CD4-positive, alpha-beta T cell treated with Interleukin-21 for 1 hour (primary cell): ENCODE measurements at regions not wholly inside any gene's neighbourhood (a gene's known extent, or its start where the extent isn't known, plus 50 kb on each side); places are given as distances from the start of the nearest gene placed in this dataset.
"Not testable (repeated sequence)": the region's sequence is repeated elsewhere in the genome, so short reads cannot be mapped to it uniquely, and the experiment has no call there.

Experiments
- DNase-seq: peaks from one replicate; pipeline ENCODE4 v3.0.0-alpha.2; 2020

GRCh38 chr2:126952216-126952615 is 53.5 kb downstream of the TEX51 start:
- DNase-seq: no peak

GRCh38 chr2:126953483-126953882 is 54.8 kb downstream of the TEX51 start:
- DNase-seq: no peak

- DNase-seq: no peak
Measured at GRCh38 chr2:126954831-126955230, 56.1 kb downstream of the TEX51 start.

DNA sequence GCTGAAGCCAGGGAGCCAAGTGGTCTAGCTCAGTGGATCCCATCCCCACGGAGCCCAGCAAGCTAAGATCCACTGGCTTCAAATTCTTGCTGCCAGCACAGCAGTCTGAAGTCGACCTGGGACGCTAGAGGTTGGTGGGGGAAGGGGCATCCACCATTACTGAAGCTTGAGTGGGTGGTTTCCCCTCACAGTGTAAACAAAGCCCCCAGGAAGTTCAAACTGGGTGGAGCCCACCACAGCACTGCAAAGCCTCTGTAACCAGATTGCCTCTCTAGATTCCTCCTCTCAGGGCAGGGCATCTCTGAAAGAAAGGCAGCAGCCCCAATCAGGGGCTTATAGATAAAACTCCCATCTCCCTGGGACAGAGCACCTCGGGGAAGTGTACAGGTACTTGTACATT is 58.1 kb downstream of the TEX51 start:
- not testable (repeated sequence) for DNase-seq

GRCh38 chr2:126963390-126963789 is 64.7 kb downstream of the TEX51 start:
- DNase-seq: no peak

- DNase-seq: no peak
Measured at GRCh38 chr2:126966601-126967000, 67.9 kb downstream of the TEX51 start.

GRCh38 chr2:126970583-126970982 is 71.9 kb downstream of the TEX51 start:
- DNase-seq: no peak

GRCh38 chr2:126971162-126971480 is 72.4 kb downstream of the TEX51 start:
- DNase-seq: no peak

- DNase-seq: peak; percentile 62
Measured at GRCh38 chr2:126971481-126972278, 73.0 kb downstream of the TEX51 start.

GRCh38 chr2:126972279-126972626 is 73.6 kb downstream of the TEX51 start:
- DNase-seq: no peak

GRCh38 chr2:126973745-126974144 is 75.1 kb downstream of the TEX51 start:
- DNase-seq: no peak

DNA sequence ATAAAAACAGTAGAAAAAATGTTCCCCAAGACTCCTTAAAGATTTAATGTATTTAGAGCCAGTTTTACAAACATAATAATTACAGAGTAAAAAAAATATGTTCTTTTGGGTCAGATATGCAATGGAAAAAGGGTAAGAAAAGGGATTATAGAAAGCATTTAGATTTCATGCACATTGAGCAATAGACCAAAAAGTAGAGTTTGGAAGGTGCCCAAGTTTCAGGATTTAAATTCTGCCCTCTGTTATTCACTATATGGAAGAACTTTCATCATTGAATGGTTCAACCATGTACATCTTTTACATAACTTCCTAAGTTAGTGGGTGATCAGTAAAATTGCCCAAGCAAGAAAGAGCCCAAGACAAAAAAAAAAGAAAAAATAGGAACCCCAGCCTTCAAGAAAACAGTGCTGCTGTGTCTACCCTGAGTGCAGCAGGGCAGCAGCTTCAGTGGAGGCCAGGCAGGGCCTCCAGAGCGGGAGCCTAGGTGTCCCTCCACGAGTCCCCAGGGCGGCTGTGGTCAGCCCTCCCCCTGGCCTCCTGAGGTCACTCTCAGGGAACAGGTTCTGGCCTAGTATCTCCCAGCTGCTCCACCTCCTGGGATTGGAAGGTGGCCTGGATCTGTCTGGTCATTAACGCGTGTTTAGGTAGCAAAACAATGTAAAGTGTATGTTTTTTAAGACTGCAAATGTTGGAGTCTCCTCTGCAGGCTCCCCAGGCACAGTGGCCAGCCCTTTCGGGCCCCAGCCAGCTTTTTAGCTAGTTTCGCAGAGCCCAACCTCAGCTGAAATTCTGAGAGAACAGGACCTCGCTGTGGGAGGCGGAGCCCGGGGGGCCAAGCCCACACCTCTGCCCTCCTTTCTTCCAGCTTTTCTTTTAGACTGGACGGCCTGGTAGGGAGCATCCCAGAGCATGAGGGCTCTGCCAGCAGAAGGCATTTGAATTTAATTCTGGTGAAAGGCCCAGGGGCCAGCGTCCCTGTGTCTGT is 77.3 kb downstream of the TEX51 start:
- no peak for DNase-seq

GRCh38 chr2:126976721-126977328 is 78.1 kb downstream of the TEX51 start:
- DNase-seq: no peak

DNA sequence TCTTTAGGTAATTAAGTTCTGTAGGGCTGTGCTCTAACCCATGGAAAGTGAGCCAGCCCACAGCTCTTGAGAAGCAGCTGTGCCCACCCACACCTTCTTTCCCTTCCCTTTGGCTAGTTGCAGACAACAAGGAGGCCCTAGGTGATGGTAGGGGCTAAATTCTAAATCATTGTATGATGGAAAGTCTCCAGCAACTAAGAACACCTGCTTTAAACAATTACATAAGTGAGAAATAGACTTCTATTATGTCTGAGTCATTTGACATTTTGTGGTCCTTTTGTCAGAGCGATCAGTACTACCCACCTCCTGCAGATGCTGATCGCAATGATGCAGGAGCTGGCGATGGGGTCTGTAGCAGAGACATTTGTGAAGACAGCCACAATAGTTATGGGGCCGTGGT is 79.6 kb downstream of the TEX51 start:
- DNase-seq: no peak

GRCh38 chr2:126979039-126980003 is 80.6 kb downstream of the TEX51 start:
- no peak for DNase-seq

DNA sequence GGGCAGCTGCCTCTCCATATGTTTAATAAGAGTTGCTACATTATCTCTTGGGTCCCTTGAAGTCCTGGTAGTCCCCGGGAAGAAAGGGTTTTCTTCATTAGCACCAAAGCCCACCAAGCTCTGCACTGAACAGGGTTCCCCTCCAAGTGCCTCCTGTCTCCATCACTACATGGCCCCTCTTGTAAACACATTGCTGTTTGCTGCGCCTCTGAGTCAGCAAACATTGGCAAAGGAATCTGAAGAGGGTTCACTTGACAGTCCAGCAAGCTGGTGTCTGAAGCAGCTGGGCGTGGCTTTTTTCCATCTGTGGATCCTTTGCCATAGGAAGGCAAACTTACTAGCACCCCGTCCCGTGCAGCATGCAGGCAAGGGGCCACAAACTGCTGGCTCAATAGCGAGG is 82.8 kb downstream of the TEX51 start:
- DNase-seq: no peak

DNA sequence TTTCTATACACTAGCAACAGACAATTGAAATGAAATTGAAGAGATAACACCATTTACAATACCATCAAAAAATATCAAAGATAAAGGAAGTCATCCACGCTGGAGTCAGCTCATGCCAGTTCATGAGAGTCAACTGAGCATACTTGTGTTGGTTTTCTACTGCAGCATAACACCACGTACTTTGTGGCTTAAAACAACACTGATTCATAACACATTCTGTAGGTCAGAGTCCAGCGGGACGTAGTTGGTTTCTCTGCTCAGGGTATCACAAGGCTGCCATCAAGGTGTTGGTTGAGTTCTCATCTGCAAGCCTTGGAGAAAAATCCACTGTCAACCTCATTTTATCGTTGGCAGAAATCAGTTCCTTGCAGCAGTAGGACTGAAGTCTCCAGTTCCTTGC is 84.2 kb downstream of the TEX51 start:
- DNase-seq: no peak

DNA sequence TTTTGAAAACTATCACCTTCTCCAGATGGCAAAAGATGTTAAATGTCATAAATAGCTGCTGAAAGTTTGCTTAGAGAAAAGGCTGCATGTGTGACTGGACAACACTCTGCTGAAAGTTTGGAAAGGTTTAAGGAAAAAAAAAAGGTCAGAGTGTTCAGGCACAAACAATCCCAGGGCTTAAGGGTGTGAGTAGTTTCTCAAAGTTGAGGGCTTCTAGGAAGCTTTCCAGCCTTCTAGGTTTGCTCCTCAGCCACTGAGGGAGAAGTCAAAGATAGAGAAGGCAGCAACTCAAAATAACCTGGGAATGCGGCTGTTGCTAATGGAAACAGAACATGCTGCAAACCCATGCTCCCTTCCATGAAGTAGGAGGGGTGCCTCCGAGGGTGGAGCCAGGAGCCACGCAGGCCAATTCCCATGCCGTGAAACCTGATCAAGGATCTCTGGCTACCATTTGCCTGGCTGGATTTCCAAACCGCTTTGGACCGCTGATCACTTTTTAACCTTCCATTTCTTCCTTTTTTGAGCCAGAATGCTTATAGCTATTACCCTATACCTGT is 88.0 kb downstream of the TEX51 start:
- no peak for DNase-seq

GRCh38 chr2:126988482-126988881 is 89.8 kb downstream of the TEX51 start:
- no peak for DNase-seq

DNA sequence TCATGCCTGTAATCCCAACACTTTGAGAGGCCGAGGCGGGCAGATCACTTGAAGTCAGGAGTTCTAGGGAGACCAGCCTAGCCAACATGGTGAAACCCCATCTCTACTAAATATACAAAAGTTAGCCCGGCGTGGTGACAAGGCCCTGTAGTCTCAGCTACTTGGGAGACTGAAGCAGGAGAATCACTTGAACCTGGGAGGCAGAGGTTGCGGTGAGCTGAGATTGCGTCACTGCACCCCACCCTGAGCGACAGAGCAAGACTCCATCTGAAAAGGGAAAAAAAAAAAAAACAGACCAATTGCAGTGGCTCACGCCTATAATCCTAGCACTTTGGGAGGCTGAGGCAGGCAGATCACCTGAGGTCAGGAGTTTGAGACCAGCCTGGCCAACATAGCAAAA is 90.4 kb downstream of the TEX51 start:
- DNase-seq: not testable (repeated sequence)

DNA sequence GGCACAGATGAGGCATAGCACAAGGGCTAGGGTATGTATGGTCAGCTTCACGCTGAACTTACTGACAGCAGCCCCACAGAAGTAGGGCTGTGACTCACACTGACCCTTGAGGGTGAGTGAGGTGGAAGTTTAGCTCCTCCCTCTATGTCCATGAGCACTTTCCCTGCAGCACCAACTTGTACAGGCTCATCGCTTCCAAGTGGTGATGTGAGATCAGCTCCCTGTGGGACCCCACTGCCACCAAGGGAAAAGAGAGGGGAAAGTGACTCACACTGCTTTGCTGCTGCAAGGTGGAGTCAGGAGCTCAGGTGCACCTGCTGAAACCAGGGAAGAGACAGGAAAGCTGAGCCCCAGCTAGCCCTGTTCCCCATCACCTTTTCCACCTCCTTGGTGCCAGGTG is 91.5 kb downstream of the TEX51 start:
- DNase-seq: no peak
